Lower leg skin (tissue), 3 donors: ENCODE measurements at regions not wholly inside any gene's neighbourhood (a gene's known extent, or its start where the extent isn't known, plus 50 kb on each side); places are given as distances from the start of the nearest gene placed in this dataset.

Experiments
- POLR2A ChIP-seq, 2 donors: fragments of 450-650 bp; IDR thresholded peaks; one replicate each; pipeline ENCODE4 v1.6.1; 2016 to 2017; ENCODE audit warnings: antibody characterized with exemption in 2 of 2, mild to moderate bottlenecking in 1 of 2, moderate library complexity in 1 of 2
- TF ChIP-seq, protein P1 (sequence below), 3 donors: fragments of 450-650 bp; IDR thresholded peaks; one replicate each; pipeline ENCODE4 v1.5.1; 2016; ENCODE audit warnings: antibody characterized with exemption in 3 of 3, mild to moderate bottlenecking in 3 of 3, moderate library complexity in 2 of 3

DNA sequence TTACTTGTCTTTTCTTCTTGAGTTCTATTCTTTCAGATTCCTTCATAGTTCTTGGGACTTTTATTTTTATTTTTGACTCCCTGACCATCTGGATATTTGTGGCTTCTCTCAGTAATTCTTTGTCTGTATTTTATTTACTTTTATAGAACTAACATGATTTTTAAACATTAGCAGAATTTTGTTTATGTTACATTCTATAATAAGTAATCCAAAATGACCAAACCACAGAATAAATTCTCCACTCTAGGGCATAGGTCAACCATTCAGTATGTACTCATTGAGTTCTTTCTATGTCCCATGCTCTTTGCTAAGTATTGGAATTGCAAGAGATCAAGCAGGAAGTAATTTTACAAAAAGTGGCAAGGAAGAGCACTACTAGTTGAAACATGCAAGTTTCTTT is 969.0 kb downstream of the TTLL7 start:
- no peak for TF ChIP-seq POLR2A (IDR thresholded peaks at IDR 0.05)
- TF ChIP-seq, protein P1, sequence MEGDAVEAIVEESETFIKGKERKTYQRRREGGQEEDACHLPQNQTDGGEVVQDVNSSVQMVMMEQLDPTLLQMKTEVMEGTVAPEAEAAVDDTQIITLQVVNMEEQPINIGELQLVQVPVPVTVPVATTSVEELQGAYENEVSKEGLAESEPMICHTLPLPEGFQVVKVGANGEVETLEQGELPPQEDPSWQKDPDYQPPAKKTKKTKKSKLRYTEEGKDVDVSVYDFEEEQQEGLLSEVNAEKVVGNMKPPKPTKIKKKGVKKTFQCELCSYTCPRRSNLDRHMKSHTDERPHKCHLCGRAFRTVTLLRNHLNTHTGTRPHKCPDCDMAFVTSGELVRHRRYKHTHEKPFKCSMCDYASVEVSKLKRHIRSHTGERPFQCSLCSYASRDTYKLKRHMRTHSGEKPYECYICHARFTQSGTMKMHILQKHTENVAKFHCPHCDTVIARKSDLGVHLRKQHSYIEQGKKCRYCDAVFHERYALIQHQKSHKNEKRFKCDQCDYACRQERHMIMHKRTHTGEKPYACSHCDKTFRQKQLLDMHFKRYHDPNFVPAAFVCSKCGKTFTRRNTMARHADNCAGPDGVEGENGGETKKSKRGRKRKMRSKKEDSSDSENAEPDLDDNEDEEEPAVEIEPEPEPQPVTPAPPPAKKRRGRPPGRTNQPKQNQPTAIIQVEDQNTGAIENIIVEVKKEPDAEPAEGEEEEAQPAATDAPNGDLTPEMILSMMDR (IDR thresholded peaks at IDR 0.05) = no peak
